Activated naive CD4-positive, alpha-beta T cell treated with anti-CD3 and anti-CD28 coated beads, Interleukin-2, amount 50 U/mL, for 16 hours (primary cell): ENCODE measurements at regions not wholly inside any gene's neighbourhood (a gene's known extent, or its start where the extent isn't known, plus 50 kb on each side); places are given as distances from the start of the nearest gene placed in this dataset.
"Not testable (repeated sequence)": the region's sequence is repeated elsewhere in the genome, so short reads cannot be mapped to it uniquely, and the experiment has no call there.

Experiments
- DNase-seq: peaks from one replicate; pipeline ENCODE4 v3.0.0-alpha.2; 2020

- DNase-seq, result no peak
Observed at GRCh38 chr9:30511666-30512065, 1872.8 kb upstream of the ACO1 start.

- DNase-seq, result no peak
Observed at GRCh38 chr9:30519166-30519565, 1865.3 kb upstream of the ACO1 start.

- no peak for DNase-seq
Observed at GRCh38 chr9:30519756-30520155, 1864.7 kb upstream of the ACO1 start.

GRCh38 chr9:30522061-30522460 is 1862.4 kb upstream of the ACO1 start:
- no peak for DNase-seq

- no peak for DNase-seq
Observed at GRCh38 chr9:30522486-30522885, 1862.0 kb upstream of the ACO1 start.

- no peak for DNase-seq
Observed at GRCh38 chr9:30524311-30524710, 1860.1 kb upstream of the ACO1 start.

- DNase-seq, result no peak
Observed at GRCh38 chr9:30534455-30534854, 1850.0 kb upstream of the ACO1 start.

GRCh38 chr9:30534896-30535295 is 1849.5 kb upstream of the ACO1 start:
- DNase-seq, result no peak

GRCh38 chr9:30536494-30536893 is 1847.9 kb upstream of the ACO1 start:
- no peak for DNase-seq

GRCh38 chr9:30539696-30540095 is 1844.7 kb upstream of the ACO1 start:
- not testable (repeated sequence) for DNase-seq

- DNase-seq, result no peak
Observed at GRCh38 chr9:30574355-30575151, 1809.9 kb upstream of the ACO1 start.

- no peak for DNase-seq
Observed at GRCh38 chr9:30575218-30575617, 1809.2 kb upstream of the ACO1 start.

GRCh38 chr9:30575691-30576090 is 1808.8 kb upstream of the ACO1 start:
- DNase-seq, result peak; percentile 8

GRCh38 chr9:30579810-30580209 is 1804.6 kb upstream of the ACO1 start:
- DNase-seq, result no peak

GRCh38 chr9:30582240-30582639 is 1802.2 kb upstream of the ACO1 start:
- no peak for DNase-seq

GRCh38 chr9:30584559-30584958 is 1799.9 kb upstream of the ACO1 start:
- DNase-seq, result no peak

- DNase-seq, result no peak
Observed at GRCh38 chr9:30591461-30591860, 1793.0 kb upstream of the ACO1 start.

GRCh38 chr9:30597608-30598007 is 1786.8 kb upstream of the ACO1 start:
- DNase-seq, result no peak

- no peak for DNase-seq
Observed at GRCh38 chr9:30605936-30606335, 1778.5 kb upstream of the ACO1 start.

- no peak for DNase-seq
Observed at GRCh38 chr9:30609713-30610112, 1774.7 kb upstream of the ACO1 start.

- DNase-seq, result not testable (repeated sequence)
Observed at GRCh38 chr9:30616782-30617181, 1767.7 kb upstream of the ACO1 start.

GRCh38 chr9:30622561-30622960 is 1761.9 kb upstream of the ACO1 start:
- DNase-seq, result no peak

- DNase-seq, result no peak
Observed at GRCh38 chr9:30628915-30629567, 1755.4 kb upstream of the ACO1 start.

- DNase-seq, result no peak
Observed at GRCh38 chr9:30630459-30630858, 1754.0 kb upstream of the ACO1 start.

GRCh38 chr9:30646639-30647038 is 1737.8 kb upstream of the ACO1 start:
- not testable (repeated sequence) for DNase-seq
